Breast epithelium (tissue), 4 donors: ENCODE measurements at regions not wholly inside any gene's neighbourhood (a gene's known extent, or its start where the extent isn't known, plus 50 kb on each side); places are given as distances from the start of the nearest gene placed in this dataset.
"Not testable (repeated sequence)": the region's sequence is repeated elsewhere in the genome, so short reads cannot be mapped to it uniquely, and the experiment has no call there.

Experiments used
- DNase-seq, 2 donors: peaks; one replicate each; pipeline ENCODE4 v3.0.0-alpha.2; 2019; ENCODE audit warnings: low spot score in 2 of 2
- H3K27ac ChIP-seq, 2 donors: fragments of 200-600 bp; sonication (generic) in 1 of 2; one replicate each; pipeline ENCODE4 v1.5.1; 2016 to 2019; ENCODE audit warnings: mild to moderate bottlenecking in 1 of 2
- H3K27me3 ChIP-seq, 2 donors: fragments of 200-600 bp; sonication (generic) in 1 of 2; one replicate each; pipeline versions ENCODE4 v1.5.1 to v1.6.0; 2017 to 2019; ENCODE audit warnings: control low read depth in 1 of 2, mild to moderate bottlenecking in 1 of 2
- H3K36me3 ChIP-seq: fragments of 200-600 bp; one replicate; pipeline ENCODE4 v1.5.1; 2019
- H3K4me1 ChIP-seq, 2 donors: fragments of 200-600 bp; sonication (generic); one replicate each; pipeline ENCODE4 v1.5.1; 2016 to 2019; ENCODE audit warnings: control low read depth in 1 of 2
- H3K4me3 ChIP-seq, 3 donors: fragments of 200-600 bp; sonication (generic); 1 replicate in 2 of 3; 2 replicates in 1 of 3; pipeline ENCODE4 v1.5.1; 2016 to 2019; ENCODE audit warnings: mild to moderate bottlenecking in 3 of 3, moderate library complexity in 2 of 3
- H3K9me3 ChIP-seq, 2 donors: fragments of 200-600 bp; sonication (generic) in 1 of 2; one replicate each; pipeline ENCODE4 v1.5.1; 2016 to 2019; ENCODE audit warnings: control low read depth in 1 of 2
- POLR2A ChIP-seq: fragments of 450-650 bp; IDR thresholded peaks from one replicate; pipeline ENCODE4 v1.6.1; 2016; ENCODE audit warnings: antibody characterized with exemption, mild to moderate bottlenecking, moderate library complexity
- POLR2AphosphoS5 ChIP-seq, 3 donors: sonication (generic); formaldehyde crosslinking; IDR thresholded peaks; one replicate each; pipeline ENCODE4 v1.6.1; 2017; ENCODE audit warnings: antibody characterized with exemption in 3 of 3
- intact Hi-C: fragments of 100-400 bp; cut with DNase I; formaldehyde crosslinking; loops from one replicate; pipeline ENCODE4 v1.15.1; 2023; ENCODE audit warnings: low total_unique reads
- TF ChIP-seq, protein P1 (sequence below), 3 donors: fragments of 450-650 bp; IDR thresholded peaks; one replicate each; pipeline ENCODE4 v1.5.1; 2016 to 2017; ENCODE audit warnings: antibody characterized with exemption in 3 of 3, mild to moderate bottlenecking in 3 of 3, moderate library complexity in 3 of 3

- H3K27ac ChIP-seq = no peak overlapping the region
- DNase-seq = no peak
- H3K4me3 ChIP-seq = no peak overlapping the region
- intact Hi-C loops = no loop called here
- no peaks in the 10 kb centered on the region for H3K36me3 ChIP-seq
- H3K9me3 ChIP-seq = peaks cover 0 to 5% of the 10 kb centered on the region in 2 donors
- TF ChIP-seq POLR2AphosphoS5 (IDR thresholded peaks at IDR 0.05) = no peak
- TF ChIP-seq POLR2A = no peak
- TF ChIP-seq, protein P1, sequence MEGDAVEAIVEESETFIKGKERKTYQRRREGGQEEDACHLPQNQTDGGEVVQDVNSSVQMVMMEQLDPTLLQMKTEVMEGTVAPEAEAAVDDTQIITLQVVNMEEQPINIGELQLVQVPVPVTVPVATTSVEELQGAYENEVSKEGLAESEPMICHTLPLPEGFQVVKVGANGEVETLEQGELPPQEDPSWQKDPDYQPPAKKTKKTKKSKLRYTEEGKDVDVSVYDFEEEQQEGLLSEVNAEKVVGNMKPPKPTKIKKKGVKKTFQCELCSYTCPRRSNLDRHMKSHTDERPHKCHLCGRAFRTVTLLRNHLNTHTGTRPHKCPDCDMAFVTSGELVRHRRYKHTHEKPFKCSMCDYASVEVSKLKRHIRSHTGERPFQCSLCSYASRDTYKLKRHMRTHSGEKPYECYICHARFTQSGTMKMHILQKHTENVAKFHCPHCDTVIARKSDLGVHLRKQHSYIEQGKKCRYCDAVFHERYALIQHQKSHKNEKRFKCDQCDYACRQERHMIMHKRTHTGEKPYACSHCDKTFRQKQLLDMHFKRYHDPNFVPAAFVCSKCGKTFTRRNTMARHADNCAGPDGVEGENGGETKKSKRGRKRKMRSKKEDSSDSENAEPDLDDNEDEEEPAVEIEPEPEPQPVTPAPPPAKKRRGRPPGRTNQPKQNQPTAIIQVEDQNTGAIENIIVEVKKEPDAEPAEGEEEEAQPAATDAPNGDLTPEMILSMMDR (IDR thresholded peaks at IDR 0.05) = no peak
- no peaks in the 10 kb centered on the region for H3K27me3 ChIP-seq
- no peaks in the 10 kb centered on the region for H3K4me1 ChIP-seq
These were observed 442.1 kb upstream of the ADGRB3 start for GRCh38 chr6:68192988-68193387.

DNA sequence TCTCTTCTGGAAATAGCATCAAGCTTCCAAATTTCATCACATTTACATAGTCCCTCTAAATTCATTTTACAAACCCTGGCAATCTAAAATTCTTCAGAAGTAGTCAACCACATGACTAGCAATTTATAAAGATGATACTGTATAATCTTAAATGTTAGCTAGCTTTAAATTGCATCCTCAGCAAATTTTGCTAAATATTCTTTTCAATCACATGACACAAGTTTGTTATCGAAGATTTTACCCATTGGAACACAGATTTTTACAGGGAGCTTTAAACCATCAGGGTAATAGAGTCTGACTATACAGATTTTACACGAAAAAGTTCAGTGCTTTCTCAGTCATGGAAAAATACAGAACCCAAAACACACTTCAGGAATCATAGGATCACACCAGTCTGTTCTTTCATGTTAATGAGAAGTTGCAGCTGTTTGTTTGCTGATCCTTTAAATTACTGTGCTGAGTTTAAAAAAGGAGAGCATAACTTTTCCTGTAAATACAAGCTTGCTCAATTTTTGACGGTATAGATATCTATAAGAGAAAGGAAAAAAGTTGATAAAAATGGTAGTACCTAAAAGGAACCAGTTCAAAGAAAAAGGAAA is 445.8 kb upstream of the ADGRB3 start:
- Histone ChIP-seq H3K27me3 (no peaks in the 10 kb centered on the region), H3K4me1 (no peaks in the 10 kb centered on the region), H3K27ac (no peak overlapping the region), H3K4me3 (no peak overlapping the region), H3K9me3 (peaks cover 0 to 4% of the 10 kb centered on the region in 2 donors), H3K36me3 (no peaks in the 10 kb centered on the region)
- no peak for DNase-seq
- intact Hi-C loops = no loop called here
- no peak for TF ChIP-seq POLR2AphosphoS5 (IDR thresholded peaks at IDR 0.05)
- TF ChIP-seq, protein P1 (IDR thresholded peaks at IDR 0.05) = no peak
- no peak for TF ChIP-seq POLR2A

DNA sequence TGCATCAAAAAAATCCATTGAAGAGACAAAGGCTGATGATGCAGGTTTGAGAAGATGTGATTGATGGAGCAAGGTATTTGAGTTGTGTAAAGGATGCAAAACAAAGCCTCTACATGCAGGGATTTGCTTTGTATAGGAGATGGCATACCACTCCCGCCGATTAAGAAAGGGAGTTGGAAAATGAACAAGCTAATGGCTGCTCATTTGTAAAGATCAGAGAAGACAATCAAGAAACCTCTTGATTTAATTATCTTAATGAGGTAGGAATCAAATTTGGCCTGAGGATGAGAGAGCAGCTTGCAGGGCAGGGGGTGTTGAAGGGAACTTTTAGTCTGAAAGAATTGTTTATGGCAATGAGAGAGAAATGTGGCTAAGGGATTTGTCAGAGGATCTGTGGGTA is 448.2 kb upstream of the ADGRB3 start:
- DNase-seq = no peak
- H3K4me3 ChIP-seq = no peak overlapping the region
- no peaks in the 10 kb centered on the region for H3K27me3 ChIP-seq
- intact Hi-C loops = loop anchor here (2.0 kb wide), 1 partner anchor 30 kb away; no protein-coding TSS in a partner anchor
- TF ChIP-seq POLR2A = no peak
- no peak for TF ChIP-seq POLR2AphosphoS5 (IDR thresholded peaks at IDR 0.05)
- TF ChIP-seq, protein P1 (IDR thresholded peaks at IDR 0.05) = no peak
- no peaks in the 10 kb centered on the region for H3K9me3 ChIP-seq
- H3K36me3 ChIP-seq = no peaks in the 10 kb centered on the region
- H3K4me1 ChIP-seq = no peaks in the 10 kb centered on the region
- no peak overlapping the region for H3K27ac ChIP-seq

DNA sequence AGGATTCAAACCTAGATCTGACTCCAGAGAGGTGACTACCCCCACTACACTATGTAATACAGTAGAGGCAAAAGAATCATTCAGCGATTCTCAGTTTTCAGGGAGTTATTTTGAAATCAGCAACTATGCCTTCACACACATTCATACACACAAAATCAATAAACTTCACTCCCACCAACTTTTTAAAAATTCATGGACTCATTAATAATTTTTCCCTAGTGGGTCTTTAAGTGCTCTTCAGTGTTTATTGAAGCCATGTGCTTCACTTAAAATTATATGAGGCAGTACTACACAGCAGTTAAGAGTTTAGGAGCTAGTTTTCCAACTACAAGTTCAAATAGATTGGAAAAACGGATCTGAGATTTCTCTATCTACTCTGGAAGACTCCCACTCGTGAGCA is 452.7 kb upstream of the ADGRB3 start:
- no peaks in the 10 kb centered on the region for H3K36me3 ChIP-seq
- no peaks in the 10 kb centered on the region for H3K27me3 ChIP-seq
- H3K9me3 ChIP-seq = no peaks in the 10 kb centered on the region
- no peak for DNase-seq
- intact Hi-C loops = no loop called here
- H3K4me1 ChIP-seq = no peaks in the 10 kb centered on the region
- TF ChIP-seq, protein P1 (IDR thresholded peaks at IDR 0.05) = no peak
- TF ChIP-seq POLR2AphosphoS5 (IDR thresholded peaks at IDR 0.05) (no peak), POLR2A (no peak)
- H3K27ac ChIP-seq = no peak overlapping the region
- no peak overlapping the region for H3K4me3 ChIP-seq

GRCh38 chr6:68181027-68181426 is 454.1 kb upstream of the ADGRB3 start:
- H3K27ac ChIP-seq, H3K36me3 ChIP-seq, H3K9me3 ChIP-seq, H3K27me3 ChIP-seq, DNase-seq, intact Hi-C loops, H3K4me3 ChIP-seq, H3K4me1 ChIP-seq: not testable (repeated sequence)

GRCh38 chr6:68173616-68174015 is 461.5 kb upstream of the ADGRB3 start:
- no peak overlapping the region for H3K4me3 ChIP-seq
- no peaks in the 10 kb centered on the region for H3K27me3 ChIP-seq
- intact Hi-C loops = no loop called here
- H3K36me3 ChIP-seq = no peaks in the 10 kb centered on the region
- no peak for TF ChIP-seq POLR2AphosphoS5 (IDR thresholded peaks at IDR 0.05)
- TF ChIP-seq POLR2A = no peak
- TF ChIP-seq, protein P1 (IDR thresholded peaks at IDR 0.05) = no peak
- H3K27ac ChIP-seq = no peak overlapping the region
- DNase-seq = no peak
- H3K9me3 ChIP-seq = no peaks in the 10 kb centered on the region
- no peaks in the 10 kb centered on the region for H3K4me1 ChIP-seq
